D721Med (cell line): ENCODE measurements at regions not wholly inside any gene's neighbourhood (a gene's known extent, or its start where the extent isn't known, plus 50 kb on each side); places are given as distances from the start of the nearest gene placed in this dataset.

Experiments
- DNase-seq: peaks from one replicate; pipeline ENCODE4 v3.0.0; 2011; ENCODE audit warnings: low spot score; ENCODE audit not compliant: insufficient read length
- FAIRE-seq: peaks from 2 replicates; lab custom pipeline; 2011; peaks lifted over from hg19 to GRCh38; lab: Jason Lieb, UNC
- TF ChIP-seq, protein P1 (sequence below): IDR thresholded peaks from 2 replicates; pipeline ENCODE4 v1.5.1; 2012; ENCODE audit warnings: mild to moderate bottlenecking, control low read depth; ENCODE audit not compliant: insufficient read depth; ENCODE audit errors: missing control alignments

DNA sequence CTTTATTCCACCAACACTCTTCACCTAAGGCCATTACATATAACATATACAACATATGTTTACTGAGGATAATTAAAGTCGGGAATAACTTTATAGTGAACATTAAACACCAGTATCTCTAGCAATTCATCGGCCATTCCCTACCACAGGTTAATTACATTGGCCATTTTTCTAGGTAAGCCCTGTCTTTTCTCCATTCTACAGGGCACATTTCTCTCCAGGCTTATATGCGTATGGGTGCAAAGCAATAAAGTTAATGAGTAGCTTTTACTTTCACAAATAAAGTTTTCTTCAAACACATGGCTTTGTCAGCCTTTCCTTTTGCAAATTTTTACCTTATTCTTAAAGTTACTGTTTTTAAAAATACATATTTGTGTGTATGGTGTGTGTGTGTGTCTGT is 111.9 kb upstream of the IQCM start:
- no peak for FAIRE-seq
- no peak for DNase-seq

GRCh38 chr4:149928507-149928906 is 112.9 kb upstream of the IQCM start:
- DNase-seq, result no peak
- FAIRE-seq, result no peak
- TF ChIP-seq, protein P1, sequence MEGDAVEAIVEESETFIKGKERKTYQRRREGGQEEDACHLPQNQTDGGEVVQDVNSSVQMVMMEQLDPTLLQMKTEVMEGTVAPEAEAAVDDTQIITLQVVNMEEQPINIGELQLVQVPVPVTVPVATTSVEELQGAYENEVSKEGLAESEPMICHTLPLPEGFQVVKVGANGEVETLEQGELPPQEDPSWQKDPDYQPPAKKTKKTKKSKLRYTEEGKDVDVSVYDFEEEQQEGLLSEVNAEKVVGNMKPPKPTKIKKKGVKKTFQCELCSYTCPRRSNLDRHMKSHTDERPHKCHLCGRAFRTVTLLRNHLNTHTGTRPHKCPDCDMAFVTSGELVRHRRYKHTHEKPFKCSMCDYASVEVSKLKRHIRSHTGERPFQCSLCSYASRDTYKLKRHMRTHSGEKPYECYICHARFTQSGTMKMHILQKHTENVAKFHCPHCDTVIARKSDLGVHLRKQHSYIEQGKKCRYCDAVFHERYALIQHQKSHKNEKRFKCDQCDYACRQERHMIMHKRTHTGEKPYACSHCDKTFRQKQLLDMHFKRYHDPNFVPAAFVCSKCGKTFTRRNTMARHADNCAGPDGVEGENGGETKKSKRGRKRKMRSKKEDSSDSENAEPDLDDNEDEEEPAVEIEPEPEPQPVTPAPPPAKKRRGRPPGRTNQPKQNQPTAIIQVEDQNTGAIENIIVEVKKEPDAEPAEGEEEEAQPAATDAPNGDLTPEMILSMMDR, result no peak

More for the DNA sequence above, 111.9 kb upstream of the IQCM start:
- TF ChIP-seq, protein P1, result no peak

- TF ChIP-seq, protein P1, result no peak
- no peak for FAIRE-seq
- no peak for DNase-seq
These were observed 115.8 kb upstream of the IQCM start for GRCh38 chr4:149931431-149931830.

GRCh38 chr4:149932188-149932587 is 116.5 kb upstream of the IQCM start:
- TF ChIP-seq, protein P1, result no peak

DNA sequence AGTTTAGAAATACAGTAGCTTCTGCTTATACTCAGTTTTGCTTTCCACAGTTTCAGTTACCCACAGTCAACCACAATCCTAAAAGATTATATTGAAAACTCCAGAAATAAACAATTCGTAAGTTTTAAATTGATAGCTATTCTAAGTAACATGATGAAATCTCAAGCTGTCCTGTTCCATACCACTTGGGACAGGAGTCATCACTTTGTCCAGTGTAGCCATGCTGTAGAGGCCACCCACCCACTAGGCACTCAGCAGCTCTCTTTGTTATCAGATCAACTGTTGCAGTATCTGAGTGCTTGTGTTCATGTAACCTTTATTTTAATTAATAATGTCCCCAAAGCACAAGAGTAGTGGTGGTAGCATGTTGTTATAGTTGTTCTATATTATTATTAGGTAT is 117.5 kb upstream of the IQCM start:
- TF ChIP-seq, protein P1, result no peak
- DNase-seq (no peak), FAIRE-seq (no peak)

More at GRCh38 chr4:149932188-149932587, 116.5 kb upstream of the IQCM start:
- DNase-seq (no peak), FAIRE-seq (no peak)

DNA sequence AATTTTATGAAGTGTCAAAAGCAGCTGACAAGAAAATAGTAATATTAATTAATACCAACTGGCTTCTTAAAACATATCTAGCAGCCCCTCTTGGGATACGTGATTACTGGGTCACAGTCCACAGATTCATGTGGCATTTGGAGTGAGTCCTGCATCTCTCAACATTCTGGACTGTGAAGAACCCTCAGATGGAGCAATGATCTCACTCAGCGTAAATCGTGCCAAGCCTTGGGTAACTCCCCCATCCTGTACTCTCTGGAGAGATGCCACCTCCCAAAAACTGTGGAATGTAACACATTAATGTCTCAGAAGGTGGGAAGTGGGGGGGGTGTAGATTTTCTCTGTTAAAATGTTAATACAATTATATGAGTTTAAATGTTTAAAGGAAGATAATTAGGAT is 118.2 kb upstream of the IQCM start:
- TF ChIP-seq, protein P1, result no peak
- FAIRE-seq (no peak), DNase-seq (no peak)

DNA sequence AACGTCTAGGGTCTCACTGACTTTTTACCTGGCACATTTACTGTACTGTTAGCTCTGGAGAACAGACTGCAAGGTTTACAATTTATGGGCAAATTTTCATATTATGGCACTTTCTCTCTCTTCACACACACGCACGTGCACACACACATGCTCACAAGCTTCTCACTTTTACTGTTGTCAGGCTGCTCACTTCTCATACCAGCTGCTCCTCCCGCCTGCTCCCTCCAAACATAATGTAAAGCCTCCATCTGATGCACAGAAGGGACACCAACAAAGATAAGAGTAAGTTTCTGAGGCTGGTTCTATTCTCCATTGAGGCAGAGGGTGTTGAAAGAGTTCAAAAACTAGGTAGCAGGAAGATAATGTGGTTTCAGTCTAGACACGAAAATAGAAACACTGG is 128.9 kb upstream of the DCLK2 start:
- DNase-seq, result no peak
- FAIRE-seq, result no peak
- TF ChIP-seq, protein P1, result no peak
